H1 (cell line): ENCODE measurements at regions not wholly inside any gene's neighbourhood (a gene's known extent, or its start where the extent isn't known, plus 50 kb on each side); places are given as distances from the start of the nearest gene placed in this dataset.

ENCODE experiments used
- CTCF ChIA-PET: fragments of 300-600 bp; sonication (Branson Sonifier 250); formaldehyde crosslinking; loops from one replicate; lab custom pipeline; 2021; ENCODE audit not compliant: partially characterized antibody; lab: Charles Lee
- POLR2A ChIA-PET: fragments of 300-600 bp; sonication (Branson Sonifier 250); formaldehyde crosslinking; loops from one replicate; lab custom pipeline; 2021; ENCODE audit warnings: inconsistent platforms; ENCODE audit not compliant: partially characterized antibody; lab: Charles Lee
- DNase-seq, 2 experiments: peaks; one replicate each; pipeline versions ENCODE4 v3.0.0 to v3.0.0-alpha.2; 2010 to 2022; ENCODE audit warnings: low spot score in 2 of 2, low read depth in 1 of 2, mixed read lengths in 1 of 2
- FAIRE-seq: peaks from 2 replicates; lab custom pipeline; 2011; peaks lifted over from hg19 to GRCh38; lab: Jason Lieb, UNC
- H2AFZ ChIP-seq: 2 replicates; pipeline ENCODE4 v1.8.1; 2012; ENCODE audit warnings: low read length, inconsistent platforms
- H2AK5ac ChIP-seq: 2 replicates; pipeline ENCODE4 v1.6.1; 2013; ENCODE audit warnings: low read depth, low read length
- H2BK120ac ChIP-seq: replicated peaks from 2 replicates; pipeline ENCODE3; 2013; ENCODE audit warnings: low read depth, low read length, inconsistent platforms
- H2BK12ac ChIP-seq: 2 replicates; pipeline ENCODE4 v1.6.1; 2013; ENCODE audit warnings: low read depth, low read length
- H2BK15ac ChIP-seq: 2 replicates; pipeline ENCODE4 v1.6.1; 2013; ENCODE audit warnings: low read length
- H2BK20ac ChIP-seq: 2 replicates; pipeline ENCODE4 v1.6.1; 2013; ENCODE audit warnings: low read length
- H2BK5ac ChIP-seq: 2 replicates; pipeline ENCODE4 v1.6.1; 2013; ENCODE audit warnings: low read depth, low read length
- H3K14ac ChIP-seq: 2 replicates; pipeline ENCODE4 v1.6.1; 2013; ENCODE audit warnings: inconsistent platforms; ENCODE audit not compliant: insufficient read length
- H3K18ac ChIP-seq: 2 replicates; pipeline ENCODE4 v1.6.1; 2013; ENCODE audit warnings: low read length; ENCODE audit errors: extremely low read depth
- H3K23ac ChIP-seq: 2 replicates; pipeline ENCODE4 v1.6.1; 2013; ENCODE audit warnings: inconsistent platforms; ENCODE audit not compliant: insufficient read length
- H3K23me2 ChIP-seq: 2 replicates; pipeline ENCODE4 v1.6.1; 2013; ENCODE audit warnings: low read depth, low read length
- H3K27ac ChIP-seq: 2 replicates; pipeline ENCODE4 v1.6.1; 2011; ENCODE audit warnings: low read depth, low read length, inconsistent platforms
- H3K27me3 ChIP-seq, 4 experiments: replicated peaks in 1 of 4; 1 replicate in 1 of 4; 2 replicates in 3 of 4; pipeline versions ENCODE4 v1.6.1 to v1.8.1; 2011 to 2013; ENCODE audit warnings: low read length in 3 of 4, mild to moderate bottlenecking in 3 of 4, inconsistent platforms in 2 of 4, mixed read lengths in 2 of 4, moderate library complexity in 1 of 4; ENCODE audit not compliant: control insufficient read depth in 3 of 4, insufficient read depth in 3 of 4; ENCODE audit errors: extremely low read depth in 1 of 4
- H3K36me3 ChIP-seq, 4 experiments: 2 replicates each; pipeline versions ENCODE4 v1.6.1 to v1.8.1; 2011 to 2013; ENCODE audit warnings: mild to moderate bottlenecking in 4 of 4, low read length in 3 of 4, moderate library complexity in 2 of 4, control low read depth in 1 of 4, inconsistent platforms in 1 of 4; ENCODE audit not compliant: insufficient read depth in 4 of 4, control insufficient read depth in 2 of 4
- H3K4ac ChIP-seq: replicated peaks from 2 replicates; pipeline ENCODE3; 2013; ENCODE audit warnings: low read length, low read depth, mixed read lengths, inconsistent platforms; ENCODE audit not compliant: insufficient read length
- H3K4me1 ChIP-seq, 4 experiments: replicated peaks in 1 of 4; 1 replicate in 1 of 4; 2 replicates in 3 of 4; pipeline versions ENCODE4 v1.6.1 to v1.8.1; 2011 to 2013; ENCODE audit warnings: low read length in 3 of 4, inconsistent platforms in 2 of 4, mixed read lengths in 1 of 4; ENCODE audit not compliant: insufficient read depth in 4 of 4, control insufficient read depth in 3 of 4
- H3K4me2 ChIP-seq, 2 experiments: 2 replicates each; pipeline versions ENCODE4 v1.6.1 to v1.8.1; 2011 to 2013; ENCODE audit warnings: low read depth in 2 of 2, low read length in 2 of 2, control low read depth in 1 of 2, inconsistent platforms in 1 of 2, mild to moderate bottlenecking in 1 of 2; ENCODE audit not compliant: insufficient read depth in 1 of 2
- H3K4me3 ChIP-seq, 4 experiments: fragments of 200-600, 300-600 bp in 1 of 4; sonication (generic), shearing (Covaris generic), sonication (Bioruptor Twin) in 1 of 4; 2 replicates each; pipeline versions ENCODE4 v1.5.1 to v1.8.1; 2011 to 2016; ENCODE audit warnings: low read length in 4 of 4, low read depth in 3 of 4, control low read depth in 2 of 4, inconsistent platforms in 2 of 4, mild to moderate bottlenecking in 2 of 4, mixed read lengths in 1 of 4, moderate library complexity in 1 of 4; ENCODE audit not compliant: insufficient read depth in 2 of 4; ENCODE audit errors: extremely low read depth in 1 of 4
- H3K56ac ChIP-seq: replicated peaks from 2 replicates; pipeline ENCODE3; 2013; ENCODE audit warnings: low read depth, mild to moderate bottlenecking, mixed read lengths, low read length, inconsistent platforms; ENCODE audit not compliant: insufficient read length
- H3K79me1 ChIP-seq: 2 replicates; pipeline ENCODE4 v1.6.1; 2013; ENCODE audit warnings: low read depth, low read length, control low read depth
- H3K79me2 ChIP-seq, 2 experiments: 2 replicates each; pipeline versions ENCODE4 v1.6.1 to v1.8.1; 2012 to 2013; ENCODE audit warnings: low read length in 2 of 2, mild to moderate bottlenecking in 2 of 2, inconsistent platforms in 1 of 2; ENCODE audit not compliant: insufficient read depth in 2 of 2, control insufficient read depth in 1 of 2
- H3K9ac ChIP-seq, 4 experiments: replicated peaks in 1 of 4; 1 replicate in 1 of 4; 2 replicates in 3 of 4; pipeline versions ENCODE4 v1.6.1 to v1.8.1; 2011 to 2013; ENCODE audit warnings: low read depth in 3 of 4, low read length in 3 of 4, control low read depth in 2 of 4, mild to moderate bottlenecking in 2 of 4, moderate library complexity in 2 of 4, inconsistent platforms in 1 of 4; ENCODE audit errors: extremely low read depth in 1 of 4
- H3K9me3 ChIP-seq, 2 experiments: 2 replicates each; pipeline versions ENCODE4 v1.6.1 to v1.8.1; 2012 to 2013; ENCODE audit warnings: mild to moderate bottlenecking in 2 of 2, moderate library complexity in 2 of 2, control low read depth in 1 of 2, inconsistent platforms in 1 of 2, low read depth in 1 of 2, low read length in 1 of 2, mixed read lengths in 1 of 2; ENCODE audit not compliant: insufficient read depth in 2 of 2
- H4K20me1 ChIP-seq, 2 experiments: replicated peaks in 1 of 2; 2 replicates each; pipeline versions ENCODE3 to v1.8.1; 2011 to 2013; ENCODE audit warnings: inconsistent platforms in 2 of 2, low read length in 2 of 2, mild to moderate bottlenecking in 1 of 2; ENCODE audit not compliant: insufficient read depth in 2 of 2, control insufficient read depth in 1 of 2
- H4K5ac ChIP-seq: 2 replicates; pipeline ENCODE4 v1.6.1; 2013; ENCODE audit warnings: low read length, low read depth, mixed read lengths, inconsistent platforms; ENCODE audit not compliant: insufficient read length
- H4K8ac ChIP-seq: 2 replicates; pipeline ENCODE4 v1.8.0; 2013; ENCODE audit warnings: mild to moderate bottlenecking, moderate library complexity, low read length, inconsistent platforms; ENCODE audit not compliant: insufficient read depth; ENCODE audit errors: extremely low read depth
- H4K91ac ChIP-seq: replicated peaks from 2 replicates; pipeline ENCODE3; 2013; ENCODE audit warnings: low read length, mixed read lengths, inconsistent platforms; ENCODE audit not compliant: insufficient read length
- CBX5 ChIP-seq: fragments of 300-800, 300-1000 bp; sonication (generic); IDR thresholded peaks from 2 replicates; pipeline ENCODE4 v1.7.1; 2016; ENCODE audit warnings: antibody characterized with exemption, low read length, low read depth
- CREB1 ChIP-seq: IDR thresholded peaks from 2 replicates; pipeline ENCODE4 v1.6.1; 2012; ENCODE audit warnings: inconsistent platforms
- KDM4A ChIP-seq: IDR thresholded peaks from one replicate; pipeline ENCODE4 v1.7.1; 2012; ENCODE audit warnings: low read depth, mild to moderate bottlenecking, moderate library complexity, low read length, inconsistent platforms; ENCODE audit not compliant: severe bottlenecking
- RXRA ChIP-seq: IDR thresholded peaks from 2 replicates; pipeline ENCODE4 v1.6.1; 2011; ENCODE audit warnings: low read depth, mild to moderate bottlenecking, low read length, moderate library complexity; ENCODE audit not compliant: insufficient read depth
- SP4 ChIP-seq: IDR thresholded peaks from 2 replicates; pipeline ENCODE4 v1.6.1; 2012; ENCODE audit warnings: low read length, inconsistent platforms
- WGBS, 2 experiments: shearing (Covaris generic) in 1 of 2; methylation state at CpG; one replicate each; pipeline versions ENCODE4 v1.1.6 to v1.1.7; 2013 to 2015; ENCODE audit warnings: low lambda C conversion rate in 2 of 2, mixed read lengths in 2 of 2, inconsistent platforms in 1 of 2, low coverage in 1 of 2, missing lambda C conversion rate in 1 of 2; ENCODE audit not compliant: insufficient replicate concordance in 2 of 2, insufficient coverage in 1 of 2, insufficient read length in 1 of 2; ENCODE audit errors: extremely low coverage in 1 of 2, missing lambda C conversion rate in 1 of 2; 5-methylcytosine and 5-hydroxymethylcytosine counted together
- TF ChIP-seq, protein P1 (sequence below): IDR thresholded peaks from 2 replicates; pipeline ENCODE4 v1.6.1; 2012; ENCODE audit warnings: inconsistent platforms

DNA sequence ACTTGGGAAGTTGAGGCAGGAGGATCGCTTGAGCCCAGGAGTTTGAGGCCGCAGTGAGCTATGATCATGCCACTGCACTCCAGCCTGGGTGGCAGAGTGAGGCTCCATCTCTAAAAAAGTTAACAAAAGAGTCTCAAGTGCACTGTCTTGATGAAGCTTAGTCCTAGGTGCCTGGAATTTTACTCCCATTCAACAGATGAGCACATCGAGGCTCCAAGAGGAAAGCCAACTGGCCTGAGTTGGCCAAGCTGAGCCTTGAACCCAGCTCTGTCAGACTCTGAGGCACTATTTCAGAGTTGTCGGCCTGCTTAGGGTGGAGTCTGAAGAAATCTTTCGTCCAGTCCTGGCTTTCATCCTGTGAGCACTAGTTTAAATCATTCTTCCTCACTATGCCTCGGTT is 98.1 kb upstream of the MAP1LC3B2 start:
- CTCF ChIA-PET = interaction anchor here (0.7 to 1.2 kb wide), 2 partner anchors 15 to 26 kb away, joined by 3 read pairs; no protein-coding TSS in a partner anchor

More for the DNA sequence above, 98.1 kb upstream of the MAP1LC3B2 start:
- Histone ChIP-seq H2BK120ac (no peak overlapping the region), H3K18ac (no peak overlapping the region), H3K23ac (no peak overlapping the region), H3K14ac (no peak overlapping the region), H3K56ac (no peak overlapping the region), H2AFZ (no peak overlapping the region), H2BK20ac (no peak overlapping the region), H2BK12ac (no peak overlapping the region), H3K4me1 (peaks cover 0 to 6% (median 0%) of the 10 kb centered on the region in 4 experiments; a peak in 1 of 7 replicates), H2BK5ac (no peak overlapping the region), H3K27ac (no peak overlapping the region), H4K20me1 (no peaks in the 10 kb centered on the region), H4K5ac (no peak overlapping the region), H3K9me3 (no peaks in the 10 kb centered on the region), H3K4me3 (no peak overlapping the region), H3K27me3 (no peaks in the 10 kb centered on the region), H4K91ac (no peak overlapping the region), H3K36me3 (no peaks in the 10 kb centered on the region), H3K79me2 (no peaks in the 10 kb centered on the region), H3K9ac (no peak overlapping the region), H3K79me1 (no peaks in the 10 kb centered on the region), H4K8ac (no peak overlapping the region), H2BK15ac (no peak overlapping the region), H3K23me2 (no peaks in the 10 kb centered on the region; the same call in 1 of the 2 replicates), H3K4ac (no peak overlapping the region), H2AK5ac (no peak overlapping the region), H3K4me2 (no peak overlapping the region)
- DNase-seq = no peak
- 91% methylated on average over 6 of the region's 6 CpGs; no CpG with 5 or more reads in 1 of the 2 experiments for WGBS, 2 experiments
- TF ChIP-seq RXRA (no peak), CBX5 (no peak), KDM4A (no peak), CREB1 (no peak), SP4 (no peak)
- TF ChIP-seq, protein P1, sequence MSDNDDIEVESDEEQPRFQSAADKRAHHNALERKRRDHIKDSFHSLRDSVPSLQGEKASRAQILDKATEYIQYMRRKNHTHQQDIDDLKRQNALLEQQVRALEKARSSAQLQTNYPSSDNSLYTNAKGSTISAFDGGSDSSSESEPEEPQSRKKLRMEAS = no peak
- no peak for FAIRE-seq
- POLR2A ChIA-PET = no interaction called here
